ENCODE measurements at regions not wholly inside any gene's neighbourhood (a gene's known extent, or its start where the extent isn't known, plus 50 kb on each side); places are given as distances from the start of the nearest gene placed in this dataset.

DNA sequence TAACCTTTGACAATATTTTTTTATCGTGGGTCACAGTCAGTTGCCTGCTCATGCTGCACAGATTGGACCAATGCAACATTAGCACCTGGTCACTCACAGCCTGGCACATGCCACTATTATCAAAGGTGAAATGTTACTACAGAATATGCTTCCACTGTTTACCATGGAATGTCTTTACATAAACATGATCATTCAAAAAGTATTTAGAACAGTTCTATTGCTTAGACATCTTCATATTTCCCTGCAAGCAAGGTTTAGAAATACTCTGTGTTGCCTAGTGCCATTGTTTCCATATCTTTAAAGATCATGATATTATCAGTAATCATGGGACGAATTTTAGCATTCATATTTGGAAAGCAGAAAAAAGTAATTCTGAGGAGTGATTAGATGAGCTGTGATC, 179.9 kb upstream of the CHRM2 start:
- no peak overlapping the region for H3K4me3 Mint-ChIP-seq
- no peaks in the 10 kb centered on the region for H3K9me3 Mint-ChIP-seq
- H3K27me3 Mint-ChIP-seq: no peaks in the 10 kb centered on the region
- DNase-seq: no peak
- no peak overlapping the region for H3K27ac Mint-ChIP-seq
- no peaks in the 10 kb centered on the region for H3K36me3 Mint-ChIP-seq
- H3K4me1 Mint-ChIP-seq: no peaks in the 10 kb centered on the region

GRCh38 chr7:136687693-136688322, 180.6 kb upstream of the CHRM2 start:
- Mint-ChIP-seq H3K27me3 (no peaks in the 10 kb centered on the region), H3K4me1 (no peaks in the 10 kb centered on the region), H3K36me3 (no peaks in the 10 kb centered on the region), H3K27ac (no peak overlapping the region), H3K9me3 (no peaks in the 10 kb centered on the region), H3K4me3 (no peak overlapping the region)
- no peak for DNase-seq

DNA sequence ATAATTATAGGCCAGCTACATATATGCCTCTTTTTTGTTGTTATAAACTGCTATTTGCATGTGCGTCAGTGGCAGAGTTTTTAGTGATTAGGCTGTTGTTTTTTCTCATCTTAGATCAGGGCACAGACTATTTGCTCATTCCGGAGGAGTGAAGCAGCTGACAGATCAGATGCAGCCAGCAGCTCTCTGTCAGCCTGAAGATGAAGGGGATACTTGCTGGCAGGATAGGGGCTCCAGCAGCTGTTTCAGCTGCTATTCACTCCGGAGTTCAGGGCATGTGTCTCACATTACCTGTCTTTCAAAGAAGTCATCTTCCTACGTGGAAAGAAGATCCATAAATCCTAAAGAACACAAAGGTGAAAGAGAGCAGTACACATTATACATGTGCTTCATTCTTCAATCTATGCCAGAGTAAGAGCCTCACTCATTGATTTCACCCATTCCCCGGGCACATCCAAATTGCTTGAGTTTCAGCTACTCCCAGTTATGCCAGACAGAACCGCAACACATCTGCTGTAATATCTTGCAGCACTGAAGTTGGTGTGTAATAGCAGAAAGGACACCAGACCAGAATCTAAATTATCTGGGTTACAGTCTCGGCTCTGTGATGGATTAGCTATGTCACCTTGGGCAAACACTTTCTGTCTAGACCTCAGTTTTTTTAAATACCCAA, 182.8 kb upstream of the CHRM2 start:
- Mint-ChIP-seq H3K4me3 (no peak overlapping the region), H3K27ac (no peak overlapping the region), H3K27me3 (no peaks in the 10 kb centered on the region), H3K4me1 (no peaks in the 10 kb centered on the region), H3K36me3 (no peaks in the 10 kb centered on the region), H3K9me3 (no peaks in the 10 kb centered on the region)
- no peak for DNase-seq

DNA sequence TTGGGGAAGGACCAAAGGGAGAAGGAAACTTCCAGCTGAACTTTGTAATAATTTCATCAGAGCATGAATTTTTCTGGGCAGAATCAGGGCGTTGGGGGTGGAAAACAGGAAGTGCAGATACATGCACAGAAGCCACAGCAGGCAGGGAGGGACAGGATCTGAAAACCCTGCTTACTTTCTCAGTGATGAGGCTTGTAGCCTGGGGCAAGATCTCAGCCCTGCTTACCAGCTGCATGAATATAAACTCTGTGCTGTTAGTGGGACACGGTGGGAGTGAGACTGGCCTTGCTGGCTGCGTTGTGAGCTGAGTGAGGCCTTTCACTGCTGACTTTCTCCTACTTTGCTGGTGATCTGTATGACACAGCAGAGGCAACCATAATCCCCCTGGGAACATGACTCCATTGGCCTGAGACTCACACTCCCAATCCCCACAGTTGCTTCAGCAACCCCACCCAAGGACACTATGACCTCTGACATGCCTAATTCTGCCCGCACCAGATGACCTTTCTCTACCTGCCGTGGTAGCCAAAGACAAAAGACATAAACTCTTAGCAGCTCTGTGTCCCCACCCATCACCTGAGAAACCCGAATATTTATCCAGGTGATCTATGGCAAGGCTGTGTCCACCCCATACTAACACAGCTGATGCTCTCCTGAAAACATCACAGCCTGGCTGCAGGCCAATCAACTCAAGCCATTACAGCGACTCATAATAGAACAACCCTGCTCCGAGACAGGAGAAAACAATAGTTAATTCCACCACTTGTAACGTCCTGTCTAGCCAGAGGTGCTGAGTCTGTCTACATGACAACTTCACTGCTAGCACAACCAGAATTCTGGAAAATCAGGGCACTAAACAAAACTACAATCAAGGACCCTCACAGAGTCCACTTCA, 190.7 kb upstream of the CHRM2 start:
- Mint-ChIP-seq H3K27me3 (no peaks in the 10 kb centered on the region), H3K4me1 (no peaks in the 10 kb centered on the region), H3K4me3 (no peak overlapping the region)

GRCh38 chr7:136667584-136667983, 200.9 kb upstream of the CHRM2 start:
- H3K4me1 Mint-ChIP-seq: no peaks in the 10 kb centered on the region
- DNase-seq: no peak
- H3K4me3 Mint-ChIP-seq: no peak overlapping the region
- no peaks in the 10 kb centered on the region for H3K36me3 Mint-ChIP-seq
- H3K9me3 Mint-ChIP-seq: peaks cover 15% of the 10 kb centered on the region
- no peak overlapping the region for H3K27ac Mint-ChIP-seq
- H3K27me3 Mint-ChIP-seq: no peaks in the 10 kb centered on the region

More for the DNA sequence above, 190.7 kb upstream of the CHRM2 start:
- peaks cover 6% of the 10 kb centered on the region for H3K9me3 Mint-ChIP-seq
- H3K27ac Mint-ChIP-seq: no peak overlapping the region
- no peaks in the 10 kb centered on the region for H3K36me3 Mint-ChIP-seq
- DNase-seq: no peak

GRCh38 chr7:136665878-136666509, 202.5 kb upstream of the CHRM2 start:
- no peak for DNase-seq
- Mint-ChIP-seq H3K27me3 (no peaks in the 10 kb centered on the region), H3K27ac (no peak overlapping the region), H3K36me3 (no peaks in the 10 kb centered on the region), H3K4me1 (no peaks in the 10 kb centered on the region), H3K9me3 (peaks cover 7% of the 10 kb centered on the region), H3K4me3 (no peak overlapping the region)

DNA sequence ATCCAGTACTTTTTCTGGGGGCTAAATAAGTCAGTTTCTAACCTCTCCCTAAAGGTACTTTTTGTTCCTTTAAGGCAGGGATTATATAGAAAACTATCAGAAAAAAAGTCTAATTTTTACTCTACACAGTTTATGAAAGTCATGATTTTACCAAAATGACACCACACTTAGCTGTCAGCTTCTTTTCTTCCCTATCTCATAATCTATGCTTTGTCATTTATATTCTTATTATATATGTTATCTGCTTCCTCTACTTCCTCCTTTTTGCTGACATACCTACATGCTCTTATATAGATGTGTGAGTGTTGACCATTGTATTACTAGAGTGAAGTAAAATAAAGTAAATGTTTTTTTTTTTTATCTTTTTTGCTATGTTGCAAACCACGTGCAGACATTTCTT, 203.9 kb upstream of the CHRM2 start:
- Mint-ChIP-seq H3K27me3 (no peaks in the 10 kb centered on the region), H3K9me3 (peaks cover 4% of the 10 kb centered on the region), H3K27ac (no peak overlapping the region), H3K36me3 (no peaks in the 10 kb centered on the region), H3K4me1 (no peaks in the 10 kb centered on the region), H3K4me3 (no peak overlapping the region)
- no peak for DNase-seq

- no peak overlapping the region for H3K27ac Mint-ChIP-seq
- H3K4me1 Mint-ChIP-seq: no peaks in the 10 kb centered on the region
- no peaks in the 10 kb centered on the region for H3K36me3 Mint-ChIP-seq
- no peak overlapping the region for H3K4me3 Mint-ChIP-seq
- peaks cover 3% of the 10 kb centered on the region for H3K9me3 Mint-ChIP-seq
- no peak for DNase-seq
- no peaks in the 10 kb centered on the region for H3K27me3 Mint-ChIP-seq
Observed at GRCh38 chr7:136657482-136657921, 210.9 kb upstream of the CHRM2 start.

- H3K27me3 Mint-ChIP-seq: no peaks in the 10 kb centered on the region
- H3K9me3 Mint-ChIP-seq: peaks cover 3% of the 10 kb centered on the region
- no peak for DNase-seq
- H3K4me3 Mint-ChIP-seq: no peak overlapping the region
- no peaks in the 10 kb centered on the region for H3K36me3 Mint-ChIP-seq
- H3K27ac Mint-ChIP-seq: no peak overlapping the region
- H3K4me1 Mint-ChIP-seq: no peaks in the 10 kb centered on the region
Observed at GRCh38 chr7:136656516-136656915, 211.9 kb upstream of the CHRM2 start.

DNA sequence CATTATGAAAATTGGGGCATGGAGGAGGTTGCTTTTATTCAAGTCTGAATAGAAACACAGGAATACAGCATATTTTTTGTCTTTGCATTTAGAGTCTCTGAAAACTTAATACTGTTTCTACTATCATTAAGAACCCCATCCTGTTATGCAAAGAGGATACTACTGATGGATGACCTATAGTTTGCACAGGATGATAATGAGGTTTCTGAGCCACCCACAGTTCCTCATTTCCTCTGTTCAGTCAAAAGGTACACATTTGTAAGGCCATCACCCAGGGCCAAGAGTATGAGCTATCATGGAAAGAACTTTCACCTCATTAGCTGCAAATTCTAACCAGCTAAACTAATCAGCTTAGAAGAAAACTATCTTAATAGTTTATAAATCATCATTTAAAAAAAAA, 213.0 kb upstream of the CHRM2 start:
- no peak overlapping the region for H3K4me3 Mint-ChIP-seq
- H3K9me3 Mint-ChIP-seq: peaks cover 3% of the 10 kb centered on the region
- no peaks in the 10 kb centered on the region for H3K27me3 Mint-ChIP-seq
- DNase-seq: no peak
- no peaks in the 10 kb centered on the region for H3K36me3 Mint-ChIP-seq
- no peak overlapping the region for H3K27ac Mint-ChIP-seq
- H3K4me1 Mint-ChIP-seq: no peaks in the 10 kb centered on the region

GRCh38 chr7:136654406-136654805, 214.0 kb upstream of the CHRM2 start:
- Mint-ChIP-seq H3K27ac (no peak overlapping the region), H3K36me3 (no peaks in the 10 kb centered on the region), H3K4me1 (no peaks in the 10 kb centered on the region), H3K27me3 (no peaks in the 10 kb centered on the region), H3K4me3 (no peak overlapping the region), H3K9me3 (peaks cover 6% of the 10 kb centered on the region)
- no peak for DNase-seq

DNA sequence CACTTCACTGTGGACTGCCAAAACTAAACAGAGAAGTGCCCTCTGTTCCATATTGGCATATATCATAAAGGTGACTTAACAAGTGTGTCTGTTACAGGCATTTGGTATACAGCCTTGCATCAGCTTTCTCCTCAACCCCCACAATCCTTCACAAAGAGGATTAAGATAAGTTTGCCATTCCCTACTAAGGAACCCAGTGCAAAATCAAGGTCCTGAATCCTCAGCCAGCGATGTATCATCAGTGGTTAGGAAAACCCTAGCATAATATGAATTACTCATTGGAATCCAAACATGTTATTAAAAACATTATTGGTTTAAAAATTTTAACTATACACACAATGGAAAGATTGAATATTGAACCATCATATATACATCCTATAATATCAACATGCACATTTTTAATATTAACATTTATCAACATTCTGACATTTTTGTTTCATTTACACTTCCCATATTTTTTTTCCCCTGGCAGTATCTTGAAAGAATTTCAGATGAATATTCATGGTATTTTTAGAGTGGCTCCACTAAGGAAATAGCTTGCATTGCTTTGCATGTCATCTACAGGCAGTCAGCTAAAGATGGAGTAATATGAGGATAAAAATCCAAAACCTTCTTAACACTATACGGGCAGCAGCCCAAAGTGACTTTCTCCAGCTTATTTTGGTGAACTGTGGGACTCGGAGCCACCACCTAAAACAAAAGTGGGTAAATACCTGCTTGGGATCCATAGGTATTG, 215.6 kb upstream of the CHRM2 start:
- no peak for DNase-seq
- no peaks in the 10 kb centered on the region for H3K27me3 Mint-ChIP-seq
- no peaks in the 10 kb centered on the region for H3K4me1 Mint-ChIP-seq
- no peak overlapping the region for H3K4me3 Mint-ChIP-seq
- peaks cover 7% of the 10 kb centered on the region for H3K9me3 Mint-ChIP-seq
- H3K27ac Mint-ChIP-seq: no peak overlapping the region
- no peaks in the 10 kb centered on the region for H3K36me3 Mint-ChIP-seq

DNA sequence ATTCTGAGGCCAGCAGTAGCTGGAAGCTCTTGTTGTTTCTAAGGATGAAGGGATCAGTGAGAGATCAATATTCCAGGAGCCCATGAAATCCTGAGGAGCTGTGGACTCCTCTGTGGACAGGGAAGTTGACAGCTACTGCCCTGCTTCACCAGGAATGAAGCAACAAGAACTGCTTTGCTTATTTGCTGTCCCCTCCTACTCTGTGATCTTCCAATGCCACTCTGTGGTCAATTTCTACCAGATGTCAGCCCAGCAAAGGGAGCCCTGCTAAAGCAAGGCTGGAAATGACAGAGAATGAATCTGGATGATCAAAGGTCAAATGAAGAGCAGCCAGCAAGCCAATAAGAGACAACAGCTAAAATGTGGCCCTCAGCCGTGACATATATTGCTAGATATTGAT, 227.5 kb upstream of the CHRM2 start:
- peaks cover 1% of the 10 kb centered on the region for H3K9me3 Mint-ChIP-seq
- no peaks in the 10 kb centered on the region for H3K27me3 Mint-ChIP-seq
- H3K4me3 Mint-ChIP-seq: no peak overlapping the region
- no peak for DNase-seq
- no peak overlapping the region for H3K27ac Mint-ChIP-seq
- H3K4me1 Mint-ChIP-seq: no peaks in the 10 kb centered on the region
- H3K36me3 Mint-ChIP-seq: no peaks in the 10 kb centered on the region

DNA sequence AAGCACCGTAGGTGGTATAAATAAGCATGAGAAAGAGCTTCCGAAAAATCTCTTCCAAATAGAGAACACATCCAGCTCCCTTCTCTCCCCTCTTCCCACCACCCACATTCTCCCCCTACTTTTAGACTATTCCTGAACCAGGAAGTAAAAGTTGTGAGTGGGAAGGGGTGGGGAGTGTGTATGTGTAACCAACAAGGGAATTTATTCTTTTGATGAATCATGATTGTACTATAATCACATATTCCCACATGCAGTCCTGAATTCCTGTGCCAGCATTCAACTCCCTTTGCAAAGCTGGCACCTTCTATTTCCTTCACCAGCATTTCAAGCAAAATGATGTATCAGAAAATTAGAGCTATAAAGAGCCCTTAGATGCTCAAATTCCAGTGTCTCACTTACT, 230.6 kb upstream of the CHRM2 start:
- DNase-seq: no peak
- no peak overlapping the region for H3K27ac Mint-ChIP-seq
- H3K4me1 Mint-ChIP-seq: no peaks in the 10 kb centered on the region
- no peak overlapping the region for H3K4me3 Mint-ChIP-seq
- no peaks in the 10 kb centered on the region for H3K27me3 Mint-ChIP-seq
- peaks cover 1% of the 10 kb centered on the region for H3K9me3 Mint-ChIP-seq
- H3K36me3 Mint-ChIP-seq: no peaks in the 10 kb centered on the region

All from activated naive CD8-positive, alpha-beta T cell treated with anti-CD3 and anti-CD28 coated beads for 36 hours (primary cell).